K562 (cell line): ENCODE measurements at regions not wholly inside any gene's neighbourhood (a gene's known extent, or its start where the extent isn't known, plus 50 kb on each side); places are given as distances from the start of the nearest gene placed in this dataset.

Experiments
- ATAC-seq: fragments of 200-7000 bp; cut with Tn5 transposase; 3 replicates; pipeline ENCODE4 v1.9.1; 2020; ENCODE audit warnings: moderate library complexity
- BruUV-seq: library from RNA; stranded (reverse); fragments of 400-500 nt; replicated peaks from 2 replicates; lab custom pipeline; 2021; lab: Mats Ljungman, UMichigan
- CTCF ChIA-PET: fragments of 300-600 bp; formaldehyde crosslinking; extraction: SDS; loops from one replicate; lab custom pipeline; 2021; ENCODE audit warnings: low intra/inter-chr PET ratio; lab: Yijun Ruan, JAX
- POLR2A ChIA-PET: fragments of 300-600, 350-650 bp; sonication (Branson Sonifier 250); formaldehyde crosslinking; extraction: SDS; loops from one replicate; lab custom pipeline; 2021; ENCODE audit warnings: antibody characterized with exemption, inconsistent platforms; lab: Yijun Ruan, JAX
- DNase-seq, 4 experiments: peaks; one replicate each; pipeline versions ENCODE4 v3.0.0 to v3.0.0-alpha.2; 2011 to 2018; ENCODE audit warnings: low spot score in 3 of 4, mixed read lengths in 3 of 4; ENCODE audit errors: extremely low read depth in 1 of 4
- FAIRE-seq: peaks from 2 replicates; lab custom pipeline; 2011; peaks lifted over from hg19 to GRCh38; lab: Jason Lieb, UNC
- H2AFZ ChIP-seq: 2 replicates; pipeline ENCODE4 v1.6.0; 2011; ENCODE audit warnings: low read depth, low read length, control low read depth, inconsistent platforms
- H3K27ac ChIP-seq: fragments of 200-600 bp; 3 replicates; pipeline ENCODE4 v1.8.0; 2011; ENCODE audit warnings: low read depth, mild to moderate bottlenecking, control low read depth, inconsistent platforms, low read length, moderate library complexity, mixed read lengths; ENCODE audit errors: extremely low read depth
- H3K27me3 ChIP-seq, 2 experiments: fragments of 300-600 bp in 1 of 2; 2 replicates in 1 of 2; 3 replicates in 1 of 2; pipeline versions ENCODE4 v1.6.0 to v1.8.0; 2011; ENCODE audit warnings: inconsistent platforms in 2 of 2, low read length in 2 of 2, mild to moderate bottlenecking in 1 of 2, mixed read lengths in 1 of 2, moderate library complexity in 1 of 2; ENCODE audit not compliant: control insufficient read depth in 2 of 2, insufficient read depth in 2 of 2
- H3K36me3 ChIP-seq: fragments of 300-600 bp; 3 replicates; pipeline ENCODE4 v1.8.0; 2011; ENCODE audit warnings: mild to moderate bottlenecking, low read length, inconsistent platforms; ENCODE audit not compliant: control insufficient read depth, insufficient read depth
- H3K4me1 ChIP-seq, 2 experiments: fragments of 200-600 bp in 1 of 2; replicated peaks in 1 of 2; 2 replicates in 1 of 2; 3 replicates in 1 of 2; pipeline versions ENCODE4 v1.5.1 to v1.8.0; 2011; ENCODE audit warnings: inconsistent platforms in 2 of 2, low read length in 2 of 2, mild to moderate bottlenecking in 1 of 2, mixed read lengths in 1 of 2, moderate library complexity in 1 of 2; ENCODE audit not compliant: control insufficient read depth in 2 of 2, insufficient read depth in 2 of 2
- H3K4me2 ChIP-seq: 2 replicates; pipeline ENCODE4 v1.6.1; 2011; ENCODE audit warnings: low read length, control low read depth, inconsistent platforms, mixed read lengths; ENCODE audit not compliant: insufficient read depth
- H3K4me3 ChIP-seq: fragments of 200-600 bp; sonication (generic), shearing (Covaris generic); 2 replicates; pipeline ENCODE4 v1.5.1; 2016; ENCODE audit warnings: control low read depth, inconsistent platforms
- H3K79me2 ChIP-seq: fragments of 200-600 bp; 3 replicates; pipeline ENCODE4 v1.8.0; 2011; ENCODE audit warnings: low read length, inconsistent platforms; ENCODE audit not compliant: control insufficient read depth, insufficient read depth
- H3K9ac ChIP-seq, 2 experiments: 2 replicates each; pipeline versions ENCODE4 v1.6.0 to v1.6.1; 2011; ENCODE audit warnings: low read depth in 2 of 2, low read length in 2 of 2, control low read depth in 1 of 2, inconsistent platforms in 1 of 2, mild to moderate bottlenecking in 1 of 2, mixed read lengths in 1 of 2; ENCODE audit not compliant: insufficient read depth in 1 of 2
- H3K9me1 ChIP-seq: one replicate; pipeline ENCODE4 v1.6.0; 2011; ENCODE audit warnings: inconsistent platforms, mild to moderate bottlenecking, low read length, moderate library complexity; ENCODE audit not compliant: control insufficient read depth, insufficient read depth
- H3K9me3 ChIP-seq: replicated peaks from 2 replicates; pipeline ENCODE4 v1.5.1; 2011; ENCODE audit warnings: low read depth, low read length, inconsistent platforms; ENCODE audit not compliant: control insufficient read depth, insufficient read depth
- H4K20me1 ChIP-seq: replicated peaks from 2 replicates; pipeline ENCODE4 v1.6.1; 2011; ENCODE audit warnings: low read length, inconsistent platforms, mixed read lengths; ENCODE audit not compliant: control insufficient read depth, insufficient read depth
- E2F3 ChIP-seq: fragments of 250-450 bp; sonication (Bioruptor Pico); IDR thresholded peaks from 2 replicates; pipeline ENCODE4 v1.4.0; 2020; ENCODE audit warnings: mild to moderate bottlenecking
- MAFK ChIP-seq: IDR thresholded peaks from 2 replicates; pipeline ENCODE4 v1.6.1; 2011; ENCODE audit warnings: low read length, improper control_type of control experiment
- PCBP2 ChIP-seq: fragments of 200-400 bp; formaldehyde crosslinking; IDR thresholded peaks from 2 replicates; pipeline ENCODE4 v1.6.1; 2018; ENCODE audit warnings: low read length, low read depth, mild to moderate bottlenecking, moderate library complexity; ENCODE audit not compliant: poor library complexity, severe bottlenecking
- SNRNP70 ChIP-seq: fragments of 200-400 bp; formaldehyde crosslinking; optimal IDR thresholded peaks from 2 replicates; pipeline ENCODE3; 2017; ENCODE audit warnings: low read depth, low read length
- SRSF3 ChIP-seq: fragments of 200-400 bp; formaldehyde crosslinking; IDR thresholded peaks from 2 replicates; pipeline ENCODE4 v1.6.1; 2016; ENCODE audit warnings: mild to moderate bottlenecking, low read length, moderate library complexity; ENCODE audit not compliant: insufficient read depth
- TCF7L2 ChIP-seq: fragments of 150-350 bp; IDR thresholded peaks from 2 replicates; pipeline ENCODE4 v1.6.1; 2016; ENCODE audit warnings: low read depth, mild to moderate bottlenecking, low read length, moderate library complexity
- XRCC4 ChIP-seq: IDR thresholded peaks from one replicate; pipeline ENCODE4 v1.6.1; 2011; ENCODE audit not compliant: insufficient read depth, insufficient read length; ENCODE audit errors: extremely low read depth
- ZNF146 ChIP-seq: IDR thresholded peaks from one replicate; pipeline ENCODE4 v1.6.1; 2018; ENCODE audit warnings: missing compliant biosample characterization; ENCODE audit not compliant: unreplicated experiment
- ZNF197 ChIP-seq: fragments of 200-800 bp; sonication (Bioruptor generic); IDR thresholded peaks from 2 replicates; pipeline ENCODE4 v1.6.1; 2016; ENCODE audit warnings: low read depth, missing genetic modification characterization, missing compliant biosample characterization
- ZNF77 ChIP-seq: fragments of 250-450 bp; sonication (Bioruptor Pico); IDR thresholded peaks from 2 replicates; pipeline ENCODE4 v1.5.0; 2020
- WGBS: fragments of 100-300 bp; shearing (Covaris generic); methylation state at CpG from one replicate; pipeline ENCODE4 v1.1.6; 2016; ENCODE audit warnings: low coverage, mixed read lengths; ENCODE audit not compliant: insufficient coverage; ENCODE audit errors: missing lambda C conversion rate; 5-methylcytosine and 5-hydroxymethylcytosine counted together
- in situ Hi-C: fragments of 300-500 bp; cut with MboI; formaldehyde crosslinking; loops from 4 replicates; pipeline ENCODE4 v1.15.0; 2018; ENCODE audit warnings: inconsistent platforms, mixed read lengths
- intact Hi-C: fragments of 100-400 bp; cut with micrococcal nuclease; formaldehyde crosslinking; loops from 2 replicates; pipeline ENCODE4 v1.14.2; 2022
- TF ChIP-seq, protein P1 (sequence below): sonication (generic); formaldehyde crosslinking; IDR thresholded peaks from 2 replicates; pipeline ENCODE4 v1.8.1; 2023; ENCODE audit warnings: mild to moderate bottlenecking, missing genetic modification reagents, moderate library complexity

DNA sequence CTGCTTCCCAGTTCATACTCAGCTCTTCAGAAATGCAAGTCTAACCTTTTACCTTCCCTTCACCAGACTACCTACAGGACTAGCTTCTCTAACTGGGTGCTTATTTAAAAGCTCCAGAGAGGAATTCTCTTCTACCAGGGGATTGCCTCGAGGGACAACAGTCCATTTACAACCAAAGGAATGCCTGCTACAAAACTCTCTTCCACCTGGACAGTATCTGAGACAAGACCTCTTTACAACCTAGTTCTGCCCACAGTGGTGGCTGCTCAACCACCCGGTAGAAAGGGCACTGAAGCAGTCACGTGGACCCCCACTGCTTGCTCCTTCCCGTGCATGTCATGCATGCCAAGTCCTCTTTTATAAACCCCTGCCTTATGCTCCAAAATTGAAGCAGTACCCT is 158.1 kb upstream of the ANXA10 start (continued):
- TF ChIP-seq ZNF197 (CRISPR knock-in tag) (no peak), ZNF146 (CRISPR knock-in tag) (no peak), SNRNP70 (no peak), MAFK (no peak)
- TF ChIP-seq, all 486 proteins: peak for 0

GRCh38 chr4:167939863-167940616 is 152.3 kb upstream of the ANXA10 start:
- CTCF ChIA-PET = no interaction called here
- no peaks in the 10 kb centered on the region for H3K79me2 ChIP-seq
- no peak overlapping the region for H3K4me3 ChIP-seq
- H3K27ac ChIP-seq = no peak overlapping the region
- no peak overlapping the region for H2AFZ ChIP-seq
- in situ Hi-C loops = no loop called here
- H3K36me3 ChIP-seq = no peaks in the 10 kb centered on the region
- H3K9me3 ChIP-seq = no peaks in the 10 kb centered on the region
- 0% methylated on average over 10 of the region's 10 CpGs for WGBS
- intact Hi-C loops = no loop called here
- H3K9ac ChIP-seq = no peak overlapping the region
- H3K9me1 ChIP-seq = no peaks in the 10 kb centered on the region
- no peak for TF ChIP-seq E2F3 (CRISPR knock-in tag)
- no peak for TF ChIP-seq ZNF77 (CRISPR knock-in tag)
- TF ChIP-seq, protein P1, sequence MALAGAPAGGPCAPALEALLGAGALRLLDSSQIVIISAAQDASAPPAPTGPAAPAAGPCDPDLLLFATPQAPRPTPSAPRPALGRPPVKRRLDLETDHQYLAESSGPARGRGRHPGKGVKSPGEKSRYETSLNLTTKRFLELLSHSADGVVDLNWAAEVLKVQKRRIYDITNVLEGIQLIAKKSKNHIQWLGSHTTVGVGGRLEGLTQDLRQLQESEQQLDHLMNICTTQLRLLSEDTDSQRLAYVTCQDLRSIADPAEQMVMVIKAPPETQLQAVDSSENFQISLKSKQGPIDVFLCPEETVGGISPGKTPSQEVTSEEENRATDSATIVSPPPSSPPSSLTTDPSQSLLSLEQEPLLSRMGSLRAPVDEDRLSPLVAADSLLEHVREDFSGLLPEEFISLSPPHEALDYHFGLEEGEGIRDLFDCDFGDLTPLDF (CRISPR knock-in tag) = no peak
- TF ChIP-seq PCBP2 = no peak
- TF ChIP-seq TCF7L2 = no peak
- TF ChIP-seq SRSF3 = no peak
- TF ChIP-seq XRCC4 = no peak
- BruUV-seq = no TSS peak
- FAIRE-seq (no peak), DNase-seq (no peak), ATAC-seq (no peak)
- no peaks in the 10 kb centered on the region for H4K20me1 ChIP-seq
- H3K4me2 ChIP-seq = no peak overlapping the region
- H3K4me1 ChIP-seq = no peaks in the 10 kb centered on the region
- H3K27me3 ChIP-seq = no peaks in the 10 kb centered on the region
- POLR2A ChIA-PET = no interaction called here
